Activated CD4-positive, alpha-beta T cell treated with anti-CD3 and anti-CD28 coated beads, Interleukin-2, amount 50 U/mL, for 48 hours (primary cell): ENCODE measurements at regions not wholly inside any gene's neighbourhood (a gene's known extent, or its start where the extent isn't known, plus 50 kb on each side); places are given as distances from the start of the nearest gene placed in this dataset.

Experiments
- DNase-seq, 2 experiments: peaks; one replicate each; pipeline ENCODE4 v3.0.0-alpha.2; 2020

DNA sequence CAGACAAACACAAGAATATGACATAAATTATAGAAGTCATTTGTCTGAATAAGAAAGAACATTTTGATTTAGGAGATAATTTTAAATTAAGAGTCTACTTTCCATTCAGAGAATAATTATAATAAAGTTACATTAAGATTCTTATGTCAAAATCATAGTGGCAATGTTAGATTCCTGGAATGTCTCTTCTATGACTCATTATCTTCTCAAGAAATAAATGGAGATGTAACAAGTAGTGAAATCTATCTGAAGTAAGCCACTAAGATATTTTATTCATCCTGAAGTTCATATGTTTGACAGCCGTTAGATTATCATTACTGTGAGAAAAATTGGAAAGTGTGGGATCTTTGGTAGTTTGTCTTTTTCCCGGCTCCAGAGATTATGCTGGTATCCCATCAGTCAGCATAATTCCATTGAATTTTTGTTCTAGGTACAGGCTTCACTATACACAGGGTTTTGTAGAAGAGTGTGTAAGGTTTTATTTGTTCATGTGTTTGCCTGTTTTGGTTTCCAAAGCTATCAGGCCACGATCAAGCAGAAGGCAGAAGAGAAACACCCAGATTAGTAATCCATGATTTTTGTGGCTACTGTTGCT is 1246.6 kb upstream of the LRRTM1 start:
- DNase-seq: no peak

DNA sequence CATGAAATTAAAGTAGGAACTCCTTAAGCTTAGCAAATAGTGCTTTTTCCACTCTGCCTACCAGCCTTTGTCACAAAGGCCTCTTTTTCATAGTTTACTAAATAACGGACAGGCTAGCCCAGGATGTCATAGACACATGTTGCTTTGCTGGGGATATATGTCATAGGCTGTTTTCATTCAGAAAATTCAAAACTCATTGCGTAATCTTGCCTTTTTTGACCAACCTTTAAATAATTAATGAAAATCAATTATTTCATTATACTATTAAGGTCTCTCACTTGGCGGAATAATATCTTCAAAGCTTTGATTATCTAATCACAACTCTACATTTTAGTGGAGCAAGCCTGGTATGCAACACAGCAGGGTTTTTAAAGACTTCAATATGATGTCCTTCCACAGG is 1245.7 kb upstream of the LRRTM1 start:
- DNase-seq: no peak

DNA sequence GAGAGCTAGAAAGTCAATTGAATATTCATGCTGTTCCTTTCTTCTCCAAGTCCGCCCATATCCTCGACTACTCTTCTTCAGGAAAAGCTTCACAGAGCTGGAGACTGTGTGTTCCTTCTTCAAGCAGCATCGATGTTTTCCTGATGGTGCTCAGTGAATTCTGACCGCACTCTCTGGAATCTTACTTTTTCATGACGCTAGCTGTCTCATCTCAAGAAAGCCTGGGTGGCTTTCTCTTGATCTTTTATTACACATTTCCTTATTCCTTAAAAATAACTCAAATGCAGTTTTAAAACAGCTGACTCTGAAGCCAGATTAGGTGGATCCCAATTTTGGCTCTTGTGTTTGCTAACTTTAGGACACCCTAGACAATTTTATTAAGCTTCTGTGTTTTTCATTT is 1245.1 kb upstream of the LRRTM1 start:
- DNase-seq: no peak

GRCh38 chr2:81545626-81546025 is 1241.1 kb upstream of the LRRTM1 start:
- DNase-seq: no peak

- DNase-seq: no peak
Observed at GRCh38 chr2:81542119-81542518, 1237.6 kb upstream of the LRRTM1 start.

DNA sequence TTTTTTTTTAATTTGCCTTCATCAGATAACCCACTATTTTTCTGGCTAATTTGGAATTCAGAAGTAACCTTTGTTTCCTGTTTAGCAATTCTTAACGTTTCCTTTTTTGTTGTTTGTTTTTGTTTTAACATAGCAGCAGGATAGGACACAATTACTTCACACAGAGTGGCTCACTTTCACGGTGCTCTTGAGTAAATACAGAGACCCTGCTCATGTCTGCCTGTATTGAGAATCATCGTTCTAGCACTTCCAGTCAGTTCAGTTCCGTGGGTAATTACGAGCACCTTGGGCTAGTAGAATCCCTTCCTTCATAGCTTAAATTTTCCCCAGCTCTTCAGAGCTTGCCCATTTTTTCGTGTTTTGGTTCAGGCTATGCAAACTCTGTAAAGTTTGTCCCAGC is 1225.4 kb upstream of the LRRTM1 start:
- DNase-seq: no peak

- DNase-seq: no peak
Observed at GRCh38 chr2:81528852-81529480, 1224.4 kb upstream of the LRRTM1 start.

GRCh38 chr2:81523344-81523743 is 1218.8 kb upstream of the LRRTM1 start:
- no peak for DNase-seq

DNA sequence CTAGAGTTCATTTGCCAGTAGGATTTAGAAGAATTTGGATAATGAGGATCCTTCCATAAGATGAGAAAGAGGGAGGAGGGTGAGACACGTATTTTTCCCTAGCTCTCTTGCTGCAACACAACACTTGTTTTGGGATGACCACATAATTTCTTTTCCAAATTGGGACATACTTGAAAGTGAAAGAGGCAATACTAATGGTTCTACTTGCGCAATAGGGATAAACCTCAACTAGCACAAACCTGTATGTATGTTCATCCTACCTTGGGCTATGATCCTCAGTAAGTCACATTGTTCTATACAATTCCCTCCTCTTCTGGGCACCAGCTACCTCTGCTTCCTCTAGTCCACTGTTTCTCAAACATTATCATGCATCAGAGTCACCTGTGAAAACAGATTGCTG is 1208.8 kb upstream of the LRRTM1 start:
- no peak for DNase-seq

DNA sequence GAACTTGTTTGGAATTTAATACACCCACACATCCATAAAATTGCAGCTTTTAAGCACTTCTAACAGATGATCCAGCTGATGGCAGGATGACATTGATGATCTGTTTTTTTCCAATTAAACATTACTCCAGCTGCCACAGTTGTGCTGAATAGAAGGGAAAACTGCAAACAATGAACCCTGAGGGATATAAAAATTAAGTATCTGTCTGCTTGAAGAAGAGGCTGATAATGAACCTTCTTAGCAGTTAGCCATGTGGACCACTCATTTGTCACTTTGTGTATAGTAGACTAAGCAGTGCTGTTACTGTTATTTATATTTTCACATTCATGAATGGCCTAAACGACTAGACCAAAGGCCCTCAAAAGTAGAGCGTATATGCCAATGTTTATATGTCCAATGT is 1201.0 kb upstream of the LRRTM1 start:
- DNase-seq: no peak

DNA sequence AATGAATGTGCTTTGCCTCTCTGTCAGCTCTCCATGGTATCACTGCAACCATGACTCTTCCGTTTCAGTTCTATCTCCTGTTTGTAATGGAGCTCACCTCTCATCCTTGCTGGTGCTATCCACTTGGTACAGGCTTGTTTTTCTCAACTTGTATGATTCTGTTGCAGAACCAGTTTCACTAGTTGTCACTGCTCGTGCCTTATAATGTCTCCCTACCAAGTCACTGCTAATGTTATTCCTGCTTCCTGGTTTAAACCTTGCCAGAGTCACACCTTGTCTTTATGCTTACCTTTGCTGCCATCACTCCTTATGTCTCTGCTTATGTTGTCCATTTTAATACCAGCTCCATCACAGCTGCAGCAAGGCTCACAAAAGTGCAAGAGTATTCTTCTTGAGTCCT is 1191.0 kb upstream of the LRRTM1 start:
- no peak for DNase-seq

- DNase-seq: no peak
Observed at GRCh38 chr2:81483254-81483653, 1178.7 kb upstream of the LRRTM1 start.

DNA sequence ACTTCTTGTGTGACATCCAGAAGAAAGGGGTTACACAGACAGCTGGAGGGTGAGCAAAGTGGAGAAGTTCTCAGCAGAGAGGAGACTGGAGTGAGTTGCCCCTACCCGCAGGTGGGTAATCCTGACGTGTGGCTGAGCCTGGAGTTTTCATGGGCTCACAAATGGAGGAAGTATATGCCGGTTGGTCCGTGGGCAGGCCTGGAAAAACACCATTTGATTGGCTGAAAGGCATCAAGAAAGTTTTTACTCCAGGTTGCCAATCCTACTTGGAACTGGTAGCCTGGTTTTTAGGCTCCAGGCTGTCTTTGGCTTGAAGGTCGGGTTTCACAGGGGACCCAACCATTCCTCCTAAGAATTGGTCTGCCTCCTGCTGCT is 1177.4 kb upstream of the LRRTM1 start:
- no peak for DNase-seq

- DNase-seq: no peak
Observed at GRCh38 chr2:81481242-81481993, 1176.9 kb upstream of the LRRTM1 start.

DNA sequence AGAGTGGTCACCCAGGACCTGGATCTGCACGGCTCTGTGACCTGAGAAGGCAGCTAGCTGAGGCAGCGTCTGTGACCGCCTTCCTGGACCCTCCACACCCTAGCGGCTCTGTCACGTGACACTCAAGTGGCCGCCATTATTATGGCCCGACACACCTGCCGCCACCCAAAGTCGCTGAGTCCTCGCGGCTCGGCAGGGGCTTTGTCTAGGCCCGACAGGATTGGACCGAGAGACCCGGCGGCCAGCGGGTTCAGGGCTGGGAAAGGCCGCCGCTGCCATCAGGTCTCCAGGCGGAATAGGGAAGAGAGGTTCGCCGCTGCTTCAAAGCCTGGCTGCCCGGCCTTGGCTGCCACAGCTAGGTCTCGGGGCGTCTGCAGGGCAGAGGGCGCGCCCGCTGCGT is 1162.5 kb upstream of the LRRTM1 start:
- no peak for DNase-seq

DNA sequence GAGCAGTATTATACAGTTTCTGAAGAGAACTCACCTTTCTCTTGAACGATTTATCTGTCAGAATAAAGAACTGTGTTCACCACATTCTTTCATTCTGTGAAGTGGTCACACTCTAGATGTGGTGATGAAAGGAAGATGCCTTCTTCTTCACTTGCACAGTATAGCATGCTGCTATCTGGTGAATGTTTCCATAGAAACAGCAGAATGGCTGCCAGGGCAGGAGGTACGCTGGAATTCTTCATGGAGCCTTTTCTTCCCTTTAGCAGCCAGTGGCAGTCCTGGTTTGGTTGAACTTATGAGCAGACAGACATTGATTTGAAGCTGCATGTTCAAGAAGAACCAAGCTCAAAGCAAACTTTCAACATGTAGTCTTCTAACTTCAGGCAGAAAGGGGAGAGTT is 1157.9 kb upstream of the LRRTM1 start:
- no peak for DNase-seq

DNA sequence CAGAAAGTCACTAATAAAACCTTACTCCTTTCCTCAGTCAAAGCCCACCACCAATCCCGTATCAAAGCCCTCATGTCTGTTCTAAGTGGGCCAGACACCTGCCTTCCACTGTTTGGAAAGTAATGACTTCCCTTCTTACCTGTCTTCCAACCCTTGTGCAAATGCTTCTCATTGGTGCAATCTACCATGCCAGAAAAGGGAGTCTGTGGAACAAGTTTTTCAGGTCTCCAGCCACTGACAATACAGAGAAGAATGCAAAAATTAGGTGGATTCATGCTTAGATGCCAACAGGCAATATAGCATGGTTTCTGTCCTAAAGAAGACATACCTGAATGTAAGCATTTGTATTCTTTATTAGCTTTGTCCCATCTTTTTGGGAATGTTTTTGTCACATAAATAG is 1140.6 kb upstream of the LRRTM1 start:
- DNase-seq: no peak

GRCh38 chr2:81437456-81438000 is 1133.0 kb upstream of the LRRTM1 start:
- DNase-seq: no peak

GRCh38 chr2:81436256-81436655 is 1131.7 kb upstream of the LRRTM1 start:
- no peak for DNase-seq

- no peak for DNase-seq
Observed at GRCh38 chr2:81412681-81413080, 1108.1 kb upstream of the LRRTM1 start.

GRCh38 chr2:81403508-81403907 is 1099.0 kb upstream of the LRRTM1 start:
- DNase-seq: no peak

- DNase-seq: no peak
Observed at GRCh38 chr2:81396417-81397019, 1092.0 kb upstream of the LRRTM1 start.

DNA sequence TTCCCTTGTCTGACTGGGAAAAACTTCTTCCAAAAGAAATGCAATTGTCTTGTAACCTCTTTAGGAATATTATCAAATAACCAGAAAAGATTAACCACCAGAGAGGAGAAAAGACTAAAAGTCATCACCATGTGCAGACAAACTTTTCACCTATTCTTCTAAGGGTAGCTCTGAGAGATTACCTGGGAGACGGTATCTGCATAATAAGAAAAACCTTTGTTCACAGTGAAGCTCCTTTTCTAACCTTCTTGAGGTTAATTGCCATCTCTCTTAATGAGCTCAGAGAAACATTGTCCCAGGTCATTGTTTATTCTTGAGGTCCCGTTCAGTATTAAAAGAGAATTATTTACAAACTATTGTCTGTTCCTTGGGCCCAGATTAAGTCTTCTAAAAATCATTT is 1091.2 kb upstream of the LRRTM1 start:
- DNase-seq: no peak

GRCh38 chr2:81389203-81389602 is 1084.7 kb upstream of the LRRTM1 start:
- DNase-seq: no peak
